NCI-H446 treated with DMSO at 0.1 percent for 48 hours (cell line): ENCODE measurements at regions not wholly inside any gene's neighbourhood (a gene's known extent, or its start where the extent isn't known, plus 50 kb on each side); places are given as distances from the start of the nearest gene placed in this dataset.
A peak's percentile ranks its signal among the peaks of the same experiment; 100 is the strongest.
"Not testable (repeated sequence)": the region's sequence is repeated elsewhere in the genome, so short reads cannot be mapped to it uniquely, and the experiment has no call there.

ENCODE experiments used
- DNase-seq: peaks from one replicate; lab custom pipeline; 2025; lab: John Stamatoyannopoulos, UW

DNA sequence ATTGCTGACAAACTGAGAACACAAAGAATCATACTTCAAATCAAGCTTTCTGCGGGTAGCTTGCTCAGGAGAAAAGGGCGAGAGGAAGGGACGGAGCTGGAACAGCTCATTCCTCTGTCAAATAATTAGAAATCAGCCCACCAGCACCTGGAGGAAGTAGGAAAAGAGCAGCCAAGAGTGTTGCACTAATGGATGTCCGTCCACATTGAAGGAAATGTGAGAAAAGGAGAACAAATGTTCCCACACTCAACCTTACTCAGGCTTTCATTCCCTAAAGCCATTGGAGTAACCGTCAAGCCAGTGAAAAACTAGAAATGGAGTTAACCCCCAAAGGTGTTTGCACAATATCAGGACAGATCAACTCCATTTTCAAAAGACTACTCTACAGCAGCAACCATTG, 233.0 kb upstream of the PRKD1 start:
- DNase-seq = no peak

DNA sequence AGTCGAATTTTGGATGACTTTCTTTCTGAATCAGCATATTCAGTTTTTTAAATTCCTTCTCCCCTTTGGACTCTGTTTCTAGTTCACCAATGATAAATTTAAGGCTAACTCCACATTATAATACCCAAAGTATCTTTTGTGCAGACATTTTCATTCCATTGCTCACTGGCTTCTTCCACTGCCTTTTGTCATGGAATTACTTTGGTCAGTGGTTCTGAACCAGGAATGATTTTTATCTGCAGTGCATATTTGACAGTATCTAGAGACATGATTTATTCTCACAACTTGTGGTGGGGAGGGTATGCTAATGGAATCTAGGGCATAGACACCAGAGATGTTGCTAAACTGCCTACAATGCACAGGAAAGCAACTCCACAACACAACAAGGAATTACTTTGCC, 234.4 kb upstream of the PRKD1 start:
- DNase-seq = no peak

DNA sequence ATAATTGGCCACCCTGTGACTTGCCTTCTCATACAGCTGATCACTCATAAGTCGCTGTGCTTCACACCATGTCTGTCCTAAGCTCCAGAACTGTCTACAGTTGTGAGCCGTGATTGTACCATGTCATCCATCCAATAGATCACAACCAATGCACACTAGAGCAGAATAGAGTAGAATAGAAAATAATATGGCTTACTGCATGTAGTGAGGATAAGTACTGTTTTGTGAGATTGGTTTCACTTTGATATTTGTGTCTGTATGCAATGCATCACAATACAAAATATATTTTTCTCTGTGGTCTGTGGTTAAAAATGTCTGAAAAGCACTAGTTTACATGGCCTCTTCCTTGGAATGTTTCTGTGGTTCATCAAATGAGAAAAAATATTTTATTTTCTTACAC, 237.6 kb upstream of the PRKD1 start:
- DNase-seq = no peak

DNA sequence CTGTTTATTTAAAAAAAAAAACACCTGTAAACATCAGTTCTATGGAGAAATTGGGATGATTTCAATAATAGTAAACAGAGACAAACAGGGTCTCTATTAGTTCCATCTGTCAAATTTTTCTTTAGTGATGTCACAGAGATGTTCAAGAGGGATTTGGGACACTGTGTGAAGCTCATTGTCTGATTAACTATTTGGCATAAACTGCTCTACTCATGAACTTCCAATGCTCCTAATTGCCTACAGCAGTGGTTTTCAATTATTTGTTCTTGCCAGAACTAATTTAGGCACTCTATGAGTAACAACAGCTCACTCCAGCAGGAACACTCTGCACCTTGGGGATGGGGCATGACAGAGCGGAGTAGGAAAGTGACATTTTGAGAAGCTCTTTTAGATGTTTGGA, 250.1 kb upstream of the PRKD1 start:
- DNase-seq = peak; percentile 94

DNA sequence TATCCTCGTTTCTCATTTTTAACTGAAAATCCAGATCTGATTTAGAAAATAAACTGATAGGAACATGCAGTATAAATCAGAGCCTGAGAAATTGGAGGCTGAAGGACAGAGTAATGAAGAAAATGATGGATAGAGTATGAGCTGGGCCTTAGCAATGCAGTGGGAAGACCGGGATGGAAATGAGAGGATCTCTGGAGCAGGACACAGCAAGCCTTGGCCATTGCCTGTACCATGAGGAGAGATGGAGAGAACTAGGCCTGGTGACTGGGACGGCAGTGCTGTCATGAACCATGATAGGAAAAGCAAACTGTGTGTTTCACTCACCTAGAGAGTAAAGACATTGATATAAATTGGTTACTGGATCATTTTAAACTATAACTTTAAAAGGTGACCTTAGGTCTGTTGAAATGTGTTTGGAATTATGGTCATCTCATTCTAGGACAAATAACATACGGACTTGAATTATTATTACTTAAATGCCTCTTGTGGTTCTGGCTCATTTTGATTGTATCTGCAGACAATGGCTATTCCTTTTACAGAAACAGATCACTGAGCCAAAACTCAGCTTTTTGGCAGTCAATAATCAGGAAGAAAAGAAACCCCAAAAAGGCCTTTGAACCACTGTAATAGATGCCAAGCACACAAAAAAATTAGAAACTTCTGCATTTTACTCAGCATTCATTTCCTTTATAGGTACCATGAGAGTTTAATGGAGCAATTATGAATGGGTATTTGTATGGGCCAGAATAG, 251.9 kb upstream of the PRKD1 start:
- DNase-seq = no peak

DNA sequence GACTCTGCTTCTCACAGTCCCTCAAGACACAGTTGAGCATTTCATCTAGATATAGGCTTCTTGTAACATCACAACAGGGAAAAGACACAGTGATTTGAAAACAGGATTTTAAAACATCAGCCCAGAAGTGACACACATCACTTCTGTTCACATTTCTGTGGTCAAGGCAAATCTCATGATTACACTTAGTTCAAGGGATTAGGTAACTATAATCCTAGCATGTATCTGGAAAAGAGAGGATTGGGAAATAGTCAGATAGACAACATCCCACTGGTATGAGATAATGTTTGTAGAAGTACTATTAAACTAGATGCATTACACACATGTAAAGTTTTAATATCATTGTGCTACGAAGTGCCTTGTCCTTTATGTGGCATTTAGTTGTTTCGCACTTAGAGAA, 252.6 kb upstream of the PRKD1 start:
- no peak for DNase-seq

DNA sequence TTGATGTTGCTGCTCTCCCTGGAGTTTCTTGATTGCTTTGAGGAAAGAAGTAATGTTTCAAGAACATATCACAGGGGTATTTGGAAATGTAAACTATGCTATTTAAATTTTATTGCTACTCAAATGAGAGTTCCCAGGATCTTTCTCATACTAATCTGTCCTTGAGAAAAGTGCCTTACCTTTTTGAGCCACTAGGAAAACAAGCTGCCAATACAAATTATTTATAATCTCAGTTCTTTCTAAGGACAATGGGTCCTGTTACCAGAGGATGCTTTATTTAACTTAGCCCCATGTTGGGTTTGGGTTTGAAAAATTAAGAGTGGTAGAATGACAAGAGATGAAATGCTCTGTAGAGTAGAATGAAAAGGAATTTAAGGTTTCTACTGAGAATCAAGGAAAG, 258.2 kb upstream of the PRKD1 start:
- DNase-seq = no peak

DNA sequence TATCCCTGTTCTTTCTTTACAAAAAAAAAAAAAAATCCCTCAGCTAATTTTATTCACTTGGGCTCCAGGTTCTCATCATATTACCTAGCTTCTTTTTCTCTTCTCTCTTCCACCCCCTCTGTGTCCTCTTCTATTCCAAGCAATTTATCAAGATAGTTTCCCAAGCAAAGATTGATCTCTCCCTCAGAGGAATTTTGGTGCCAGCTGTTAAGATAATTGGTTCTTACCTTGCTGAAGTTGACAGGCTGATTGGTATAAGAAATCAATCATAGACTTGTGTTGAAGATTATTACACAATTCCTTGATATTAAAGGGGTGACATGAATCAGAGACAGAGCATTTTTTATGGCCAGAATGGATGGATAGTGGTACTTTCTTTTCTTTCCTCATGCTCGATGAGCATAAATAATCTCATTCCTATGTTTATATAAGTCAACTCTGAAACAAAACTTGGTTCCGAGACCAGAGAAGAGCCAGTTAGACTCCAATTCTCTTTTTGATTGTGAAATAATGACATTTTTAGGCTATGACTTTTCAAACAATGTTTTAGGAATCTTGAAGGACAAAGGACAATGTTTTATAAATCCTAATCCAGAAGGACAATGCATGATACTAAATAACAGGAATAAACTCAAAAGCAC, 264.1 kb upstream of the PRKD1 start:
- DNase-seq = no peak

DNA sequence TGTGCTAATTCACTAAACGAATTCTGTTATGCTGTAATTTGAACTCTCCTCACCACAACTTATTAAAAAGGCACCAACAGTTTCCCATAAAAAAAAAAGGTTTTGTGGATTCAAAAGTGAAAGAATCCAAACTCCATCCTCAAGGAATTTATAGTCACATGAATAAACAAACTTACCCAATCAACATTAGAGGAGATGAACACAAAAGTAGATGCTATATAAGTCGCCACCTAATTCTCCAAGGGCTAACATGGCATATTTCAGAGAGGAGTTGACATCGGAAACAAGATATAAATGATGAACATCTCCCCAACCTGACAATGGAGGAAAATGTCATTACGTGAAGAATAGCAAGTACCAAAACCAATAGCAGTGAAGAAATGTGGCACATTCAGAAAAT, 265.5 kb upstream of the PRKD1 start:
- DNase-seq = no peak

DNA sequence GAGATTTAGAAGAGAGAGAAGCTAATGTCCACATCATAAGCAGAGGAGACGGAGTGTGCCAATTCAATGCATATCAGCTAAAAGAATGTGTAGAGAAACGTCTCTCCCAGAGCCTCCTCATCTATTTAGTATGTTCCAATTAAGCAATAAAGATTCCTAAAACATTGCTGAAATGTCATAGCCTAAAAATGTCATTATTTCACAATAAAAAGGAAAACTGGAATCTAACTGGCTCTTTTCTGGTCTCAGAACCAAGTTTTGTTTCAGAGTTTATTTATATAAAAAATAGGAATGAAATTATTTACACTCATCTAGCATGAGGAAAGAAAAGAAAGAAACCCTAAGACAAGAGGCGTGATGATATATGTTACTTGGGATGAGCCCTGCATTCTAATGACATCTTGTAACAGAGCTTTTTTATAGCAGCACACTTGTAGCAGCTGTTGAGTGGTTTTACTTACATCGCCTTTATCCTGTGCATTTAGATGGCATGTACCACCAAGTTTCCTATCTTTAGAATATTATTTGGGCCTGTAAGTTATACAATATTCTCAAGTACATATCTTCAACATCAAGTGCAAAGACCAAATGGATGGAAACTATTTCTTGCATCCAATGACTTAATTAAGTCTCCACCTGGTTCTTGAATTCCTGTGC, 266.3 kb upstream of the PRKD1 start:
- DNase-seq = no peak

DNA sequence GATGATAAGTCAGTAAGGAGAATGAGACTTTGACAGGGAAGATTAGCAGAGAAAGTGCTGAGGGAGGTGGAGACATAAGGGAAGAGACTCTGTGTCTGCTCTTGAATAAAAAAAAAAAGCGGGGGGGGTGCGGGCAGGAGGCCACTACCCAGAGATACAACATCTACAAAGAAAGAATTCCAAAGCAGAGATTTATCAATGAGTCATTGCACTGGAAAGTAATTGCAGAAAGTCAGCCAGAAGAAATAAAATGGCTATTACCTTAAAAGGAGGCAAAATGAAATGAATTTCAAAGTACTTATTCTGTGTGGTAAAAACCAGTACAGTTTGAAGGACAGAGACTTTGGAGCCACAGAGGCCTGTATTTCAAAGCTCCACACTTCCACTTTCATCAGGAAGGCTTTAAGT, 267.1 kb upstream of the PRKD1 start:
- DNase-seq = peak; percentile 45

DNA sequence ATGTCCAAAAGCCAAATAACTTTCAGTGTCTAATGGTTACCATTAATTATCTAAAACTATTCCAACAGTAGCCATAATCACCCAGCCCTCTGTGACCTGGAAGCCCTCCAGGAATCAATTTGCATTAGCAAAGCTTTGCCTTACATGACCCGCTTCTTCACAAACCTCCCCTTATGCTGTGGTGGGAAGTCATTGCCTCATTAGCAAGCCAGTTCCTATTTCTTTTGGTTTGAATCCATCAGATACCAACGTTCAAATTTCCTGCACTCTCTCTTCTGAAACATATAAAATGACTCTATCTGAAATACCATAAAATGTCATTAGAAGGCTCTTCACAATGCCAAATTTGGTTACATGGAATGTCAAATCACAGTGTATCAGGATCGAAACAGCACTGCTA, 268.3 kb upstream of the PRKD1 start:
- DNase-seq = peak; percentile 93

DNA sequence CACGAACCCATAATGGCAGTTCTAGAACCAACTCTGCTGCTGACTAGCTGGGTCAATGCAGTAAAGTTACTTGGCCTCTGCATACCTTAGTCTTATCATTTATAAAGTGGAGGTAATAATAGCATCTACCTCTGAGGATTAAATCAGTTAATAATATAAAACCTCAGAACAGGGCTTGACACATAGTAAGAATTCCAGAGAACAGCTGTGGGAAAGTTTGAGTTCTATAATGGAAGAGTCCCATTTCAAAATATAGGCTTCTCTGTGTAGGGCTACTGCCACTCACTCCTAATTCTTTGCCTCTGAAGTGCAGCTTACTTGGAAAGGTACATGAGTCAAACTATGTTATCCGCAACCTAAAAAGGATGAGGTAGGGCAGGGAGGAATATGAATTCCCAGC, 269.2 kb upstream of the PRKD1 start:
- DNase-seq = no peak

DNA sequence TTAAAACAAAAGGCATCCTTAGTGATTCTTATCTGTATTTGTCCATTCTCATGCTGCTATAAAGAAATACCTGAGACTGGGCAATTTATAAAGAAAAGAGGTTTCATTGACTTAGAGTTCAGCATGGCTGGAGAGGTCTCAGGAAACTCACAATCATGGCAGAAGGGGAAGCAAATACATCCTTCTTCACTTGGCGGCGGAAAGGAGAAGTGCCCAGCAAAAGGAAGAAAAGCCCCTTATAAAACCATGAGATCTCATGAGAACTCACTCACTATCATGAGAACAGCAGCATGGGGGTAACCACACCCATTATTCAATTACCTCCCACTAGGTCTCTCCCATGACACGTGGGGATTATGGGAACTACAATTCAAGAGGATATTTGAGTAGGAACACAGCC, 271.1 kb upstream of the PRKD1 start:
- DNase-seq = not testable (repeated sequence)

DNA sequence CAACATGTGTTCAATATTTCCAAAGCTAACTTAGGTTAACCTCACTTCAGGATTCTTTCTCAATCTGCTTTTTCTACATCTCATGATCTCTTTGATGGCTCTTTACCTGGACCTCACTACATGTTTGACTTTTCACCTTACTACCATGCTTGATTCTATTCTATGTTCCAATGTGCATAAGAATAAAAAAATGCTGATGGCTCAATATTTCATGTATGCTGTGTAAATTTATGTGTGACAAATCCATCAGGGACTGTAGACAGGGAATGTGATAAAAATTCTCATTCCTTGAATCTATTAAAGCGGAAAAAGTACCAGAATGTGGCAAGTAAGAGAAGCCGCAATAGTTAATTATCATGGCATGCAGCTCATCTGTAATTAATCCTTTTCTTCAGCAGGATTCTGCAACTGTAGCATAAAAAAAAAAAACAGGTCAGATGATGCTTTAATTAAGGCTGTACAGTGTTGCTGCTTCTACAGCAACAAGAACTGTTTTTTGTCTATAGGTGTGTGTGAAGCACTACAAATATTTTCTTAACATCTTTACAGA, 276.9 kb upstream of the PRKD1 start:
- no peak for DNase-seq

DNA sequence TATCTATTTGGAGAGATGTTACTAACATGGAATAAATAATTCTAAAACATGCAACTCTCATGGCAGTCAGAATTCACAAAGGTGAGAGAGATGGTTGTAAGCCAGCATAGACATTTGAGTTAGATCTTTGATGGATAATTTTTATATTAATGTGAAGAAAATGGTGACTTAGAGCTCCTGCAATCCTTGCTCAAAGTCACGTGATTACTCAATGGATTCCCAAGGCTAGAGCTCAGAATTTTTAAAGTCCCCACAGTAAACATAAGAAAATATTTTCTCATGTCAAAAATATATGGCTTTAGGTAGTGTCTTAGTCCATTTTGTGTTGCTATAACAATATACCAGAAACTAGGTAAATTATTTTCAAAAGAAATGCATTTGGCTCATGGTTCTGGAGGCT, 281.5 kb upstream of the PRKD1 start:
- no peak for DNase-seq

DNA sequence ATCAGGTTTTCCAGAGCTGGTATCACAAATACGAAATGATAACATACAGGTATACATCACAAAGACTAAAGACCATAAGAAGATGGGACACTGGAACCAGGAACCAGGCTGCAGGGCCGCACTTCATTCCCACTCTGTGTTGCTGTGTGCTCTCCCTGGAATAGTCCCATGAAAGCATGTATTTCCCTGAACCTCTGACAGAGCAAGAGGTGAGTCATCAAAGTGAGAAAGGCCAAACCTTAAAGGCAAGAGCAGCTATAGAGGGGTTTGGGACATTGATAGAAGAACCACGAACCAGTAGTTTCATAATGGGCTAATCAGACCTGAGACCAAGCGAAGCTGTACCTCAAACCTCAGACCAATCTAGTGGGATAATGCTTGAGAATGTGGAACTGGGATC, 283.0 kb upstream of the PRKD1 start:
- no peak for DNase-seq

DNA sequence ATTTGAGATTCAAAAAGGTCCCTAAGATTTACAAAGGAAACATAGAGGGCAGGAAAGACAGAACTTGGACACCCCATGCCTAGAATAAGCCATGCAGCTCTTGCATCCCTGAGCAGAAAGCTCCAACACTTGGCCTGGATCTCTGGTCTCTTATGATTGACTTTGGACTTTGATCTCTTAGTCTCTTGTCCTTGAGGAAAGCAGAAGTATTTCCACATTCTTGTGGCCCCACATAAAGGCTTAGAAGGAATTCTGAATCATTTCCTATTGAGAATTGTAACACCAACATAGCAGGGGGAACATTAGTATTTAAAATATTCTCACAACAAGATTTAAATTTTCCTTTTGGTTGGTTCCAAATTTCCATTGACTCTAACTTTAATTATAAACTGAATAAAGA, 283.7 kb upstream of the PRKD1 start:
- no peak for DNase-seq

DNA sequence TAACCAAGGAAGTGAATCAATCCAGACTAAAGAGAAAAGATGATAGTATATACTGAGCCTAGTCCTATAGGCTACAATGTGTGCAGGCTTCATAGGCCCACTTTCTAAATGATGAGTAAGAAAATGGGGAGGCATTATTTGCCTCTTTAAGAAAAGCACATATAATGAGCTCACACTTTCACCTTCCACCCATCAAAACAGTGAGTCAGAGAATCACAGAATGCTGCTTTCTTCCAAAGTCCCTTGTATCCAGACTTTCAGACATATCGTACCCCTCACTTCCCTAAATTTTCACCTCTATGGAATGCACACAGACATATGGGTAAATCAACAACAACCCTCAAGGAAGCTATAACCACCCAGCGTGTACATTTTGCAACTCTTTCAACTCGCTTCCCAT, 286.4 kb upstream of the PRKD1 start:
- no peak for DNase-seq

DNA sequence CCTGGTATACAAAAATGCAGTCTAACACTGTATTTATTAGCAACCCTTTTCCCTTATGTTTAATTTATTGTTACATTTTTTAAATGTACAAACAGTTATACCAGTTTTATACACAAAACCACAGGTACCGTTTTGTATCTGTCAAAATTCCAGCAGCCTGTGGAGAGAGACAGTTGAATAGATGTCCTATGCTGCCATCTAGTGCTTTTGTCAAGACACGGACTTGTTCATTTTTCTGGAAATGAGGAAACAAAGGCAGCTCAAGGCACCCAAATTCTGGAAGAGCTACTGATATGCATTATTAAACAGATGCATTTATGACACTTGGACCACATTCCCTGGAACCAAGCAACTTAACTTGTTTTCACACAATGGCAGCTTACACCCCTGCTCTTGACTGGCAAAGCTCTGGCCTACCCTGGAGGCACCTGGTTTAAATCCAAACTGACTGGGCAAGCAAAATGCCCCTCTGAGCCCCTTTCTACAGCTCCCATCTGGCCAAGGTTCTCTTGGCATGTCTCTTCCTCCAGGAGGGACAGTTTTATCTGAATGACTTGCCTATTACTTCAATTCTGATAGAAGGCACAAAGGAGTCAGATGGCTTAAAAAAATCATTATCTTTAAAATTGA, 286.9 kb upstream of the PRKD1 start:
- DNase-seq = peak; percentile 93

DNA sequence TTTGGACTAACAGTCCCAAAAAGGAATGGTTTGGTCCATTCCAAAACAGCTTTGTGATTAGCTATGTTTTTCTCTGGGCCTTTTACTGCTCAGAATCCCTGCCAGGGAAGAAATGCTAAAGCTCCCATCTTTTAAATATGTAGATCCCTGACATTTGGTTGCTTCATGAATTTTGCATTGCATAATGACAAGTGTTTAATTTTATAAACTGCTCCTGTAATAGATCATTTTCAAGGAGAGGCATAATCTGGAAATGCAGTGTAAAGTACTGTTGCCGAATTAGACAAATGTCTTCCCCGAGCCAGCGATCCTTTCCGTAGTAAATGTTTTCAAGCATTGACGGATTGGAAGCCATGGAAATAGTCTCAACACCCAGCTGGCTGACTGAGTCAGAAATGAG, 291.3 kb upstream of the PRKD1 start:
- no peak for DNase-seq

DNA sequence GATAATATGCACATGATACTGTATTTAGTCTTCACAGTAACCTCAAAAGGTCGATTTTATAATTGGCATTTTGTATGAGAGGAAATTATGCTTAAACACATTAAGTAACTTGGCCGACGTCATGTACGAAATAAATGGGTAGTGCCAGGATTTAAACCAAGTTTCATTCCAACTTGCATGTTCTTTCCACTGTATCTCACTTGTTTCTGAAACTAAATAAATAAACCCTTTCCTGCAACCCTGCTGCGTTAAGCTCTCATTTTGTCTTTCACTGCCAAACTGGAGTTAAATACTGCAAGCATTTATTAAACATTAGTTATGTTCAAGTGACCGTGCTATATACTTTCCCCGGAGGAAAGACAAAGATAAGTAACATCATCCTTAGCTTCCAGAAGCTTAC, 293.9 kb upstream of the PRKD1 start:
- DNase-seq = peak; percentile 76

DNA sequence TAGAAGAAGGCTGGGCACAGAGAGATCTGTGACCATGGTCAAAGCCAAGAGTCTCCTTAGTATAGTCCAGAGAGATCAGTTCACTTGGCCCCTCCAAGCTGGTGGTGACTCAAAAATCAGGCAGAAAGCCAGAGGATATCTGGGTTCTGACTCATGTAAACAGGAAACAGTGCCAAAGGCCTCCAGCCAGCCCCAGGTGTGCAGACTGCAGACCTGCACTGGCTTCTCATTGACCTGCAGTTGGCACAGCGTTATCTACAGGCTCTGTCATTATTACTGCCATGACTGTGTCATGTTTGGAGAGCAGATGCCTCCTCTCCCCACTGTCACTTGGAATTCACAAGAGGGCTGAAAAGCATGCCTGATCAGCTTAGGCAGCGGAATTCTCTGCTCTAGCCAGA, 295.7 kb upstream of the PRKD1 start:
- DNase-seq = peak; percentile 74
